ENCODE measurements at regions not wholly inside any gene's neighbourhood (a gene's known extent, or its start where the extent isn't known, plus 50 kb on each side); places are given as distances from the start of the nearest gene placed in this dataset.

- FAIRE-seq (no peak), DNase-seq (ENCODE audit: insufficient read length, low spot score) (no peak)
Observed at GRCh38 chr2:12795851-12796250, 79.1 kb downstream of the TRIB2 start.

GRCh38 chr2:12796657-12797056, 79.9 kb downstream of the TRIB2 start:
- DNase-seq (ENCODE audit: insufficient read length, low spot score) (no peak), FAIRE-seq (no peak)

- no peak for DNase-seq (ENCODE audit: insufficient read length, low spot score)
- no peak for FAIRE-seq
Observed at GRCh38 chr2:12797815-12798214, 81.1 kb downstream of the TRIB2 start.

- FAIRE-seq (no peak), DNase-seq (ENCODE audit: insufficient read length, low spot score) (no peak)
Observed at GRCh38 chr2:12803607-12804006, 86.9 kb downstream of the TRIB2 start.

- DNase-seq (ENCODE audit: insufficient read length, low spot score) (no peak), FAIRE-seq (no peak)
Observed at GRCh38 chr2:12804091-12804856, 87.5 kb downstream of the TRIB2 start.

GRCh38 chr2:12805033-12805432, 88.3 kb downstream of the TRIB2 start:
- no peak for FAIRE-seq
- no peak for DNase-seq (ENCODE audit: insufficient read length, low spot score)

GRCh38 chr2:12806549-12807242, 90.0 kb downstream of the TRIB2 start:
- DNase-seq (ENCODE audit: insufficient read length, low spot score) (no peak), FAIRE-seq (no peak)

- DNase-seq (ENCODE audit: insufficient read length, low spot score) (no peak), FAIRE-seq (no peak)
Observed at GRCh38 chr2:12807907-12808810, 91.4 kb downstream of the TRIB2 start.

- FAIRE-seq (no peak), DNase-seq (ENCODE audit: insufficient read length, low spot score) (no peak)
Observed at GRCh38 chr2:12809526-12809925, 92.8 kb downstream of the TRIB2 start.

GRCh38 chr2:12811916-12812315, 95.2 kb downstream of the TRIB2 start:
- FAIRE-seq: no peak

GRCh38 chr2:12813166-12813565, 96.4 kb downstream of the TRIB2 start:
- FAIRE-seq (no peak), DNase-seq (ENCODE audit: insufficient read length, low spot score) (no peak)

More at GRCh38 chr2:12811916-12812315, 95.2 kb downstream of the TRIB2 start:
- no peak for DNase-seq (ENCODE audit: insufficient read length, low spot score)

GRCh38 chr2:12816379-12817306, 99.9 kb downstream of the TRIB2 start:
- no peak for FAIRE-seq
- DNase-seq (ENCODE audit: insufficient read length, low spot score): no peak

GRCh38 chr2:12817870-12818269, 101.1 kb downstream of the TRIB2 start:
- no peak for FAIRE-seq
- DNase-seq (ENCODE audit: insufficient read length, low spot score): no peak

GRCh38 chr2:12818416-12819102, 101.8 kb downstream of the TRIB2 start:
- DNase-seq (ENCODE audit: insufficient read length, low spot score): no peak
- FAIRE-seq: peak; percentile 46

- DNase-seq (ENCODE audit: insufficient read length, low spot score): peak; percentile 80
- peak; percentile 55 for FAIRE-seq
Observed at GRCh38 chr2:12819103-12819475, 102.4 kb downstream of the TRIB2 start.

GRCh38 chr2:12819721-12820120, 103.0 kb downstream of the TRIB2 start:
- DNase-seq (ENCODE audit: insufficient read length, low spot score) (no peak), FAIRE-seq (no peak)

- no peak for FAIRE-seq
- DNase-seq (ENCODE audit: insufficient read length, low spot score): no peak
Observed at GRCh38 chr2:12821656-12822055, 104.9 kb downstream of the TRIB2 start.

GRCh38 chr2:12824351-12824777, 107.6 kb downstream of the TRIB2 start:
- no peak for FAIRE-seq
- DNase-seq (ENCODE audit: insufficient read length, low spot score): peak; percentile 13

- DNase-seq (ENCODE audit: insufficient read length, low spot score) (no peak), FAIRE-seq (no peak)
Observed at GRCh38 chr2:12824778-12825379, 108.1 kb downstream of the TRIB2 start.

Measured in HTR-8/SVneo (cell line).